Caco-2 (cell line): ENCODE measurements at regions not wholly inside any gene's neighbourhood (a gene's known extent, or its start where the extent isn't known, plus 50 kb on each side); places are given as distances from the start of the nearest gene placed in this dataset.

ENCODE experiments used
- BruUV-seq: library from RNA; stranded (reverse); fragments of 400-500 nt; replicated peaks from 2 replicates; lab custom pipeline; 2021; lab: Mats Ljungman, UMichigan
- CTCF ChIA-PET: fragments of 300-600 bp; sonication (Branson Sonifier 250); formaldehyde crosslinking; loops from one replicate; lab custom pipeline; 2022; ENCODE audit warnings: antibody characterized with exemption; lab: Charles Lee
- POLR2A ChIA-PET: fragments of 300-600 bp; sonication (Branson Sonifier 250); formaldehyde crosslinking; loops from one replicate; lab custom pipeline; 2022; ENCODE audit warnings: antibody characterized with exemption; lab: Charles Lee
- DNase-seq, 2 experiments: peaks; one replicate each; pipeline versions ENCODE4 v3.0.0 to v3.0.0-alpha.2; 2020 to 2022
- H3K27me3 ChIP-seq: replicated peaks from 2 replicates; pipeline ENCODE4 v1.6.0; 2011; ENCODE audit warnings: low read length; ENCODE audit not compliant: control insufficient read depth, insufficient read depth
- H3K36me3 ChIP-seq: 2 replicates; pipeline ENCODE4 v1.5.1; 2011; ENCODE audit warnings: low read length; ENCODE audit not compliant: control insufficient read depth, insufficient read depth
- H3K4me1 ChIP-seq: fragments of 250-450 bp; sonication (Bioruptor Pico); 2 replicates; pipeline ENCODE4 v1.5.1; 2020; ENCODE audit warnings: mild to moderate bottlenecking
- H3K4me3 ChIP-seq: 2 replicates; pipeline ENCODE4 v1.5.1; 2011; ENCODE audit warnings: low read depth, mild to moderate bottlenecking, control low read depth, low read length
- H3K9me3 ChIP-seq: fragments of 250-450 bp; sonication (Bioruptor Pico); 2 replicates; pipeline ENCODE4 v1.5.1; 2020; ENCODE audit warnings: mild to moderate bottlenecking, moderate library complexity
- H3K27ac Mint-ChIP-seq: one replicate; pipeline ENCODE4 v1.8.0; 2022; ENCODE audit warnings: mixed read lengths; ENCODE audit not compliant: unreplicated experiment
- H3K27me3 Mint-ChIP-seq: one replicate; pipeline ENCODE4 v1.8.0; 2022; ENCODE audit warnings: mixed read lengths; ENCODE audit not compliant: insufficient read depth, unreplicated experiment
- H3K36me3 Mint-ChIP-seq: one replicate; pipeline ENCODE4 v1.8.0; 2022; ENCODE audit warnings: mild to moderate bottlenecking, mixed read lengths; ENCODE audit not compliant: insufficient read depth, unreplicated experiment
- H3K4me1 Mint-ChIP-seq: one replicate; pipeline ENCODE4 v1.8.0; 2022; ENCODE audit warnings: low read depth, mixed read lengths; ENCODE audit not compliant: unreplicated experiment
- H3K4me3 Mint-ChIP-seq: one replicate; pipeline ENCODE4 v1.8.0; 2022; ENCODE audit warnings: mild to moderate bottlenecking, moderate library complexity, mixed read lengths; ENCODE audit not compliant: unreplicated experiment
- H3K9me3 Mint-ChIP-seq: one replicate; pipeline ENCODE4 v1.8.0; 2022; ENCODE audit warnings: mixed read lengths; ENCODE audit not compliant: unreplicated experiment
- intact Hi-C: fragments of 100-400 bp; cut with micrococcal nuclease; formaldehyde crosslinking; loops from one replicate; pipeline ENCODE4 v1.10.0; 2022; ENCODE audit not compliant: unreplicated experiment
- TF ChIP-seq, protein P1 (sequence below), 2 experiments: fragments of 200-600 bp in 1 of 2; IDR thresholded peaks; 1 replicate in 1 of 2; 2 replicates in 1 of 2; pipeline versions ENCODE4 v1.5.1 to v1.8.0; 2011 to 2022; ENCODE audit warnings: antibody characterized with exemption in 1 of 2, control low read depth in 1 of 2, inconsistent platforms in 1 of 2, low read depth in 1 of 2, low read length in 1 of 2, mild to moderate bottlenecking in 1 of 2, moderate library complexity in 1 of 2; ENCODE audit not compliant: insufficient read depth in 1 of 2, severe bottlenecking in 1 of 2, unreplicated experiment in 1 of 2

- CTCF ChIA-PET: no interaction called here
These were observed 188.0 kb upstream of the HDX start for GRCh38 chrX:84690228-84690627.

GRCh38 chrX:84709987-84710386 is 207.7 kb upstream of the HDX start:
- no peaks in the 10 kb centered on the region for H3K36me3 ChIP-seq
- Mint-ChIP-seq H3K36me3 (no peaks in the 10 kb centered on the region), H3K9me3 (no peaks in the 10 kb centered on the region), H3K4me1 (no peaks in the 10 kb centered on the region), H3K27me3 (no peaks in the 10 kb centered on the region), H3K27ac (no peak overlapping the region), H3K4me3 (no peak overlapping the region)
- H3K27me3 ChIP-seq: no peaks in the 10 kb centered on the region
- no peaks in the 10 kb centered on the region for H3K9me3 ChIP-seq
- no peak for DNase-seq
- no TSS peak for BruUV-seq
- TF ChIP-seq, protein P1, sequence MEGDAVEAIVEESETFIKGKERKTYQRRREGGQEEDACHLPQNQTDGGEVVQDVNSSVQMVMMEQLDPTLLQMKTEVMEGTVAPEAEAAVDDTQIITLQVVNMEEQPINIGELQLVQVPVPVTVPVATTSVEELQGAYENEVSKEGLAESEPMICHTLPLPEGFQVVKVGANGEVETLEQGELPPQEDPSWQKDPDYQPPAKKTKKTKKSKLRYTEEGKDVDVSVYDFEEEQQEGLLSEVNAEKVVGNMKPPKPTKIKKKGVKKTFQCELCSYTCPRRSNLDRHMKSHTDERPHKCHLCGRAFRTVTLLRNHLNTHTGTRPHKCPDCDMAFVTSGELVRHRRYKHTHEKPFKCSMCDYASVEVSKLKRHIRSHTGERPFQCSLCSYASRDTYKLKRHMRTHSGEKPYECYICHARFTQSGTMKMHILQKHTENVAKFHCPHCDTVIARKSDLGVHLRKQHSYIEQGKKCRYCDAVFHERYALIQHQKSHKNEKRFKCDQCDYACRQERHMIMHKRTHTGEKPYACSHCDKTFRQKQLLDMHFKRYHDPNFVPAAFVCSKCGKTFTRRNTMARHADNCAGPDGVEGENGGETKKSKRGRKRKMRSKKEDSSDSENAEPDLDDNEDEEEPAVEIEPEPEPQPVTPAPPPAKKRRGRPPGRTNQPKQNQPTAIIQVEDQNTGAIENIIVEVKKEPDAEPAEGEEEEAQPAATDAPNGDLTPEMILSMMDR (IDR thresholded peaks at IDR 0.05; ENCODE audit: insufficient read depth in 1 of 2, low read depth in 1 of 2, low read length in 1 of 2, severe bottlenecking in 1 of 2, unreplicated experiment in 1 of 2): no peak
- intact Hi-C loops: no loop called here
- no peak overlapping the region for H3K4me3 ChIP-seq
- ChIA-PET CTCF (no interaction called here), POLR2A (no interaction called here)
- no peaks in the 10 kb centered on the region for H3K4me1 ChIP-seq

More at GRCh38 chrX:84690228-84690627, 188.0 kb upstream of the HDX start:
- no peaks in the 10 kb centered on the region for H3K9me3 ChIP-seq
- Mint-ChIP-seq H3K4me1 (no peaks in the 10 kb centered on the region), H3K4me3 (no peak overlapping the region), H3K9me3 (no peaks in the 10 kb centered on the region), H3K27me3 (no peaks in the 10 kb centered on the region), H3K36me3 (no peaks in the 10 kb centered on the region), H3K27ac (no peak overlapping the region)
- no peak overlapping the region for H3K4me3 ChIP-seq
- no peaks in the 10 kb centered on the region for H3K4me1 ChIP-seq
- intact Hi-C loops: no loop called here
- TF ChIP-seq, protein P1 (IDR thresholded peaks at IDR 0.05; ENCODE audit: insufficient read depth in 1 of 2, low read depth in 1 of 2, low read length in 1 of 2, severe bottlenecking in 1 of 2, unreplicated experiment in 1 of 2): no peak
- no peaks in the 10 kb centered on the region for H3K27me3 ChIP-seq
- no peaks in the 10 kb centered on the region for H3K36me3 ChIP-seq
- no TSS peak for BruUV-seq
- no peak for DNase-seq
- POLR2A ChIA-PET: no interaction called here

DNA sequence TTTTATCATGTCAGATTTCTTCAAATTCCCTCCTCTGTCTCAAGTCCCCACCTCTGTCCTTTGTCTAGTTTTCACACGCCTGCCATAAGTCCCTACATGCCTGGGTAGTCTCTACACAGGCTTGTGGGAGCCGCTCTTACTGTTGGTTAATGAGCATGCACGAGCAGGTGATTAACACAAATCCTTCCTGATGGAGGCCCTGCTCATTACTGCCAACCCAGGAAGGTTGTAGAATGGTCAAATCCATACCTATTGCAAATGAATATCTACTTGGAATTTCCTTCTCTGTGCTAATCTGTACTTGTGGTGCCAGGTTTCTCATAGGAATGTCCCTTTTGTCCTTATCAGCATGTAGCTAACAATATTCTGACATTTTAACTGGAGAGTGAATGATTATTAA is 208.4 kb upstream of the HDX start:
- Mint-ChIP-seq H3K9me3 (no peaks in the 10 kb centered on the region), H3K27ac (no peak overlapping the region), H3K36me3 (no peaks in the 10 kb centered on the region), H3K27me3 (no peaks in the 10 kb centered on the region), H3K4me1 (no peaks in the 10 kb centered on the region), H3K4me3 (no peak overlapping the region)
- CTCF ChIA-PET: no interaction called here
- no TSS peak for BruUV-seq
- POLR2A ChIA-PET: no interaction called here
- intact Hi-C loops: no loop called here
- Histone ChIP-seq H3K36me3 (no peaks in the 10 kb centered on the region), H3K27me3 (no peaks in the 10 kb centered on the region), H3K9me3 (no peaks in the 10 kb centered on the region), H3K4me3 (no peak overlapping the region), H3K4me1 (no peaks in the 10 kb centered on the region)
- no peak for DNase-seq
- TF ChIP-seq, protein P1 (IDR thresholded peaks at IDR 0.05; ENCODE audit: insufficient read depth in 1 of 2, low read depth in 1 of 2, low read length in 1 of 2, severe bottlenecking in 1 of 2, unreplicated experiment in 1 of 2): no peak
